Thyroid gland (tissue), 4 donors: ENCODE measurements at regions not wholly inside any gene's neighbourhood (a gene's known extent, or its start where the extent isn't known, plus 50 kb on each side); places are given as distances from the start of the nearest gene placed in this dataset.

Experiments
- CTCF ChIP-seq, 6 experiments: fragments of 200-600 bp in 3 of 6; fragments of 450-650 bp in 3 of 6; sonication (generic) in 3 of 6; IDR thresholded peaks; one replicate each; pipeline ENCODE4 v1.5.1; 2016 to 2019; ENCODE audit warnings: antibody characterized with exemption in 6 of 6, mild to moderate bottlenecking in 2 of 6, inconsistent platforms in 1 of 6, moderate library complexity in 1 of 6
- POLR2A ChIP-seq, 2 donors: fragments of 450-650 bp; IDR thresholded peaks; one replicate each; pipeline ENCODE4 v1.6.1; 2017; ENCODE audit warnings: antibody characterized with exemption in 2 of 2, mild to moderate bottlenecking in 2 of 2, moderate library complexity in 1 of 2

GRCh38 chr2:21318263-21318662 lies 194.5 kb downstream of the TDRD15 start:
- TF ChIP-seq POLR2A (IDR thresholded peaks at IDR 0.05), result no peak
- no peak for TF ChIP-seq CTCF (IDR thresholded peaks at IDR 0.05)
